ENCODE measurements at regions not wholly inside any gene's neighbourhood (a gene's known extent, or its start where the extent isn't known, plus 50 kb on each side); places are given as distances from the start of the nearest gene placed in this dataset.

- no peak for TF ChIP-seq ZNF274 (IDR thresholded peaks at IDR 0.05; ENCODE audit: low read depth, low read length)
- no peak overlapping the region for H3K4me3 ChIP-seq (ENCODE audit: low read length)
Measured at GRCh38 chr12:3929875-3930615, 56.8 kb upstream of the PARP11 start.

DNA sequence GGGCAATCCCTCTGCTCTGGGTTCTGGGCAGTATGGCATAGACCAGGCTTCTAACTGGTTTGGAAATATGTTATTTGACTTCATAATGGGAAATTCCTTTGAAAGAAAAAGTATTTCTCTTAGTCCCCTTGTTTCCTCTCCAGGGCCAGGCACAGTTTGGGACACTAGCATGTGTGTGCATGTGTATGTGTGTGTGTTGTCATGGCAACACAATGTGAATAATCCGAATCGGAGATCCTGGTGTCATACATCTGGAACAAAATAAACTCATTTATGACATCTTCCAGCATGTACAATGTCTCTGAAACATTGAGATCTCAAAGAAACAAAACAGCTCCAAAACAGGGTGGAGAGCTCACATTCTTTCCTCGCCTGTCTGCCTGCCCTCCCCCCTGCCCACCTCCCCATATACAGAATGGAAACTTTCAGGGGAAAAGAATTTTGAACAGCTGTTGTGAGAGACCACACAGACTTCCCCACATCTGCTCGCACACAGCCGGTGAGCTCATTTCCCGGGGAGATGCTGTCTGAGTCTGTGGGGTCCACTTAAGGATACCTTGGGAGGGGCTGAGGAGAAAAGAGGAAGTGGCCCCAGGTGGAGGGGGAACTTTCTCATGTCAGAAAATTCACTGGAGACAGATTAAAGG lies 55.5 kb upstream of the PARP11 start:
- no peak overlapping the region for H3K4me3 ChIP-seq (ENCODE audit: low read length)
- no peak for TF ChIP-seq ZNF274 (IDR thresholded peaks at IDR 0.05; ENCODE audit: low read depth, low read length)

DNA sequence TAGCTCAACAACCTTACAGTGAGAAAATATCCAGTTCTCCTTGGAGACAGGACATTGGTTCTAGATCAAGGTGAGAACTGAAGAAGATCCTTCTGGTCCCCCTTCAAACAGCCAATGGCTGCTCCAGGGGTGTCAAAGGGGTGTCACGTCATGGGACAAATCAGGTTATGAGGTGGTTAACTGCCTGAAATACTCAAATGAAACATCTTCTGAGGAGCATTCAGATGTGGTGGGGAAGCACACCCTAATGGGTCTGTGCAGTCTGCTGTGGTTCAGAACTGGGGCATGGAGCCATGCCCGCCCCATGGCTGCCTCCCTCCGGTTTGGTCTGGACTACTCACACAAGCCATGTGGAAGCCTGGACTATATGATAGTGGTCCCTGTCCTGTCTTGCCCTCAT lies 52.4 kb upstream of the PARP11 start:
- no peak overlapping the region for H3K4me3 ChIP-seq (ENCODE audit: low read length)
- no peak for TF ChIP-seq ZNF274 (IDR thresholded peaks at IDR 0.05; ENCODE audit: low read depth, low read length)

DNA sequence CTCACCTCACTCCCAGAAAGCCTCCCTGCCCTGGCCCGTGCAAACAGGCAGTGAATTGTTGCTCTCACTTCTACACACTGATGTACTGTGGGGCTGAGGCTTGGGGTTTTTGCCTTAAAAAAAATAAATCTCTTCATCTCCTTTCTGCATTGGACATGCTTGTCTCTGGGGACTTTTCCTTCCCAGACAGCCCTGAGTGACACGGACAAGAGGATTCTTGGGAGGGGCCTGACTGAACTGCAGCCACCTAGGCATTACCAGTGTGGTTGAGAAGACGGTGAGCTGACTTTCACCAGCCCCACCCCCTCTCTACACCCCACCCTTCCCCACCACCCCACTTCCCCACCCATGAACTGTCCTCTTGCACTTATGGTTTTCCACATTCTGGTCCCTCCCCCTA lies 51.6 kb upstream of the PARP11 start:
- no peak for TF ChIP-seq ZNF274 (IDR thresholded peaks at IDR 0.05; ENCODE audit: low read depth, low read length)
- H3K4me3 ChIP-seq (ENCODE audit: low read length) = no peak overlapping the region

DNA sequence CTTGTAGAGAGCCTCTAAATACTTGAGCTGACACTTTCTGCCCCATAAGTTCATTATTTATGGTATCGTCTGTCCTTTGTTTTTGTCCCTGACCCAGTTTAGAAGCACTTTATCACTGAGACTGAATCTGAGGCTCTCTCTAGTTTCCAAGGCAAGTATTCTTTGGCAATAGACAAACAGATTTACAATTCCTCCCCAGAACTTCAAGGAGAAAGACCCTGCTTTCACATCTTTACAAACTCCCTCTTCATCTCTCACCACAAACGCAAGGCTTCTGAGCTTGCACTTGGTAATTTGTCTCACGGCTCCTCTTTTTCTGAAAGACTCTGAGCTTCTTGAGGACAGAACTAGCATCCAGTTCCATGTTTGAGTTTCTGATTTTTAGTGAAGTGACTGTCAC lies 49.8 kb upstream of the PARP11 start:
- TF ChIP-seq ZNF274 (IDR thresholded peaks at IDR 0.05; ENCODE audit: low read depth, low read length) = no peak

More for the DNA sequence above, 49.8 kb upstream of the PARP11 start:
- no peak overlapping the region for H3K4me3 ChIP-seq (ENCODE audit: low read length)
